Osteoblast (primary cell): ENCODE measurements at regions not wholly inside any gene's neighbourhood (a gene's known extent, or its start where the extent isn't known, plus 50 kb on each side); places are given as distances from the start of the nearest gene placed in this dataset.

Source experiments
- DNase-seq: peaks from one replicate; pipeline ENCODE4 v3.0.0; 2011; ENCODE audit warnings: low spot score, mixed read lengths; ENCODE audit not compliant: insufficient read length; ENCODE audit errors: missing footprints
- H2AFZ ChIP-seq: 2 replicates; pipeline ENCODE4 v1.6.0; 2011; ENCODE audit warnings: mild to moderate bottlenecking, low read length
- H3K27ac ChIP-seq: 2 replicates; pipeline ENCODE4 v1.5.1; 2011; ENCODE audit warnings: mild to moderate bottlenecking, low read depth, low read length, moderate library complexity
- H3K27me3 ChIP-seq: 2 replicates; pipeline ENCODE4 v1.6.0; 2012; ENCODE audit warnings: mild to moderate bottlenecking, control low read depth, inconsistent platforms, low read length, moderate library complexity; ENCODE audit not compliant: insufficient read depth
- H3K36me3 ChIP-seq: 2 replicates; pipeline ENCODE4 v1.5.1; 2011; ENCODE audit warnings: mild to moderate bottlenecking, low read length, control low read depth, moderate library complexity; ENCODE audit not compliant: insufficient read depth
- H3K4me1 ChIP-seq: 2 replicates; pipeline ENCODE4 v1.5.1; 2011; ENCODE audit warnings: mild to moderate bottlenecking, low read length, control low read depth, moderate library complexity; ENCODE audit not compliant: insufficient read depth
- H3K4me2 ChIP-seq: 2 replicates; pipeline ENCODE4 v1.6.0; 2011; ENCODE audit warnings: mild to moderate bottlenecking, low read length; ENCODE audit not compliant: insufficient read depth
- H3K4me3 ChIP-seq: fragments of 200-600 bp; sonication (generic); 3 replicates; pipeline ENCODE4 v1.5.1; 2012; ENCODE audit warnings: mild to moderate bottlenecking, low read length, inconsistent platforms; ENCODE audit not compliant: insufficient read depth
- H3K79me2 ChIP-seq: 2 replicates; pipeline ENCODE4 v1.6.0; 2012; ENCODE audit warnings: mild to moderate bottlenecking, low read length, control low read depth, inconsistent platforms; ENCODE audit not compliant: insufficient read depth
- H3K9me3 ChIP-seq: 2 replicates; pipeline ENCODE4 v1.5.1; 2011; ENCODE audit warnings: low read depth, low read length, control low read depth
- H4K20me1 ChIP-seq: 2 replicates; pipeline ENCODE4 v1.6.0; 2012; ENCODE audit warnings: mild to moderate bottlenecking, low read length, control low read depth; ENCODE audit not compliant: insufficient read depth
- CTCF ChIP-seq: IDR thresholded peaks from 2 replicates; pipeline ENCODE4 v1.5.1; 2011; ENCODE audit warnings: mild to moderate bottlenecking, low read depth, low read length, moderate library complexity; ENCODE audit errors: extremely low read depth

GRCh38 chr5:175124821-175125220 lies 319.2 kb downstream of the DRD1 start:
- no peaks in the 10 kb centered on the region for H4K20me1 ChIP-seq

GRCh38 chr5:175124251-175124813 lies 319.6 kb downstream of the DRD1 start:
- H3K27me3 ChIP-seq = no peaks in the 10 kb centered on the region

More at GRCh38 chr5:175124821-175125220, 319.2 kb downstream of the DRD1 start:
- H3K36me3 ChIP-seq = no peaks in the 10 kb centered on the region
- no peaks in the 10 kb centered on the region for H3K9me3 ChIP-seq
- no peaks in the 10 kb centered on the region for H3K79me2 ChIP-seq
- H3K27me3 ChIP-seq = no peaks in the 10 kb centered on the region
- no peak overlapping the region for H3K27ac ChIP-seq
- H3K4me3 ChIP-seq = no peak overlapping the region
- H3K4me2 ChIP-seq = no peak overlapping the region
- no peak overlapping the region for H2AFZ ChIP-seq
- no peaks in the 10 kb centered on the region for H3K4me1 ChIP-seq
- TF ChIP-seq CTCF = no peak
- DNase-seq = no peak

GRCh38 chr5:175123542-175123941 lies 320.4 kb downstream of the DRD1 start:
- no peak for TF ChIP-seq CTCF
- H2AFZ ChIP-seq = no peak overlapping the region
- DNase-seq = no peak
- H3K27me3 ChIP-seq = no peaks in the 10 kb centered on the region
- no peak overlapping the region for H3K27ac ChIP-seq
- no peaks in the 10 kb centered on the region for H4K20me1 ChIP-seq
- H3K9me3 ChIP-seq = no peaks in the 10 kb centered on the region
- H3K4me3 ChIP-seq = no peak overlapping the region
- no peaks in the 10 kb centered on the region for H3K36me3 ChIP-seq
- no peak overlapping the region for H3K4me2 ChIP-seq
- H3K4me1 ChIP-seq = no peaks in the 10 kb centered on the region
- H3K79me2 ChIP-seq = no peaks in the 10 kb centered on the region

More at GRCh38 chr5:175124251-175124813, 319.6 kb downstream of the DRD1 start:
- DNase-seq = no peak
- Histone ChIP-seq H3K27ac (no peak overlapping the region), H3K4me2 (no peak overlapping the region), H2AFZ (no peak overlapping the region), H3K9me3 (no peaks in the 10 kb centered on the region), H3K79me2 (no peaks in the 10 kb centered on the region), H3K4me3 (no peak overlapping the region), H4K20me1 (no peaks in the 10 kb centered on the region), H3K36me3 (no peaks in the 10 kb centered on the region), H3K4me1 (no peaks in the 10 kb centered on the region)
- TF ChIP-seq CTCF = no peak

- no peaks in the 10 kb centered on the region for H4K20me1 ChIP-seq
- no peak for DNase-seq
- H3K4me2 ChIP-seq = no peak overlapping the region
- no peak overlapping the region for H2AFZ ChIP-seq
- H3K27ac ChIP-seq = no peak overlapping the region
- H3K4me3 ChIP-seq = no peak overlapping the region
- TF ChIP-seq CTCF = no peak
- no peaks in the 10 kb centered on the region for H3K4me1 ChIP-seq
- no peaks in the 10 kb centered on the region for H3K36me3 ChIP-seq
- H3K9me3 ChIP-seq = no peaks in the 10 kb centered on the region
- H3K79me2 ChIP-seq = no peaks in the 10 kb centered on the region
- H3K27me3 ChIP-seq = no peaks in the 10 kb centered on the region
These were observed 322.5 kb downstream of the DRD1 start for GRCh38 chr5:175121457-175121856.
